ENCODE measurements at regions not wholly inside any gene's neighbourhood (a gene's known extent, or its start where the extent isn't known, plus 50 kb on each side); places are given as distances from the start of the nearest gene placed in this dataset.

DNA sequence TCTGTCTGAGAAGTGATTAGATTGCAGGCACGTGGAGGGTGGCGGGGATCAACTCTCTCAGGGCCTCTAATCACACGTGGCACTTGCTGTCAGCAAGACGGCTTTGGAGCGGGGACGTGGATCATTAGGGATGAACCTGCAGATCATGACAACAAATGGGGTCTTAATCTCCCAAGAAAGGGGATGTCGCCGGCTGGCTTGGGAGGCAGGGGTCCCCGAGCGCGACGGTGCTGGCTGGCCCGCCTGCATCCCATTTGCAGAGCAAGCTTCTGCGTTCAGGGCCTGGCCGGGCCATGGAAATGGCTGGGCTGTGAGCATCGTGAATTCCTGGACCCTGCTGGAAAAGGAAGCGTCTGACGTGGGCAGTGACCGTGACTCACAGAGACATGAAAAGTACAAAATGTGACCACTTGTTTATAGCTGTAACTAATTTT lies 85.1 kb upstream of the SHOX start:
- Histone ChIP-seq H3K9ac (ENCODE audit: low read length) (no peak overlapping the region), H3K36me3 (ENCODE audit: control insufficient read depth in 1 of 2, insufficient read depth in 2 of 2, low read length in 2 of 2) (no peaks in the 10 kb centered on the region), H3K9me2 (ENCODE audit: insufficient read depth) (no peaks in the 10 kb centered on the region), H3K9me3 (ENCODE audit: control insufficient read depth in 1 of 2, insufficient read depth in 1 of 2, low read depth in 1 of 2, low read length in 2 of 2) (no peaks in the 10 kb centered on the region), H3K79me2 (ENCODE audit: insufficient read depth, low read length) (no peaks in the 10 kb centered on the region), H3K4me1 (ENCODE audit: control insufficient read depth in 1 of 2, insufficient read depth in 2 of 2, low read length in 2 of 2) (no peaks in the 10 kb centered on the region), H3K27me3 (ENCODE audit: insufficient read depth, low read length) (no peaks in the 10 kb centered on the region), H4K20me1 (ENCODE audit: insufficient read depth) (no peaks in the 10 kb centered on the region), H3K27ac (ENCODE audit: low read depth, low read length) (no peak overlapping the region), H3K4me3 (replicated peaks in 1 of 2; ENCODE audit: low read depth in 1 of 2, low read length in 2 of 2) (no peak overlapping the region), H2AFZ (ENCODE audit: low read depth, low read length, poor library complexity, severe bottlenecking) (no peak overlapping the region), H3K4me2 (ENCODE audit: low read length) (no peak overlapping the region)
- intact Hi-C loops (cut with micrococcal nuclease), result no loop called here
- DNase-seq (ENCODE audit: low read depth, low spot score), result no peak
- no peak for ATAC-seq
- ChIA-PET CTCF (no interaction called here), POLR2A (no interaction called here), RAD21 (ENCODE audit: low non-redundant PET in 1 of 2, low total read pairs in 2 of 2, uncharacterized antibody in 2 of 2, unreplicated experiment in 2 of 2) (no interaction called here)
- TF ChIP-seq CEBPB (IDR thresholded peaks at IDR 0.05; ENCODE audit: low read depth), result no peak
- no peak for TF ChIP-seq REST (IDR thresholded peaks at IDR 0.05; ENCODE audit: low read depth)
- TF ChIP-seq JUND (IDR thresholded peaks at IDR 0.05), result no peak
- TF ChIP-seq, protein P1, sequence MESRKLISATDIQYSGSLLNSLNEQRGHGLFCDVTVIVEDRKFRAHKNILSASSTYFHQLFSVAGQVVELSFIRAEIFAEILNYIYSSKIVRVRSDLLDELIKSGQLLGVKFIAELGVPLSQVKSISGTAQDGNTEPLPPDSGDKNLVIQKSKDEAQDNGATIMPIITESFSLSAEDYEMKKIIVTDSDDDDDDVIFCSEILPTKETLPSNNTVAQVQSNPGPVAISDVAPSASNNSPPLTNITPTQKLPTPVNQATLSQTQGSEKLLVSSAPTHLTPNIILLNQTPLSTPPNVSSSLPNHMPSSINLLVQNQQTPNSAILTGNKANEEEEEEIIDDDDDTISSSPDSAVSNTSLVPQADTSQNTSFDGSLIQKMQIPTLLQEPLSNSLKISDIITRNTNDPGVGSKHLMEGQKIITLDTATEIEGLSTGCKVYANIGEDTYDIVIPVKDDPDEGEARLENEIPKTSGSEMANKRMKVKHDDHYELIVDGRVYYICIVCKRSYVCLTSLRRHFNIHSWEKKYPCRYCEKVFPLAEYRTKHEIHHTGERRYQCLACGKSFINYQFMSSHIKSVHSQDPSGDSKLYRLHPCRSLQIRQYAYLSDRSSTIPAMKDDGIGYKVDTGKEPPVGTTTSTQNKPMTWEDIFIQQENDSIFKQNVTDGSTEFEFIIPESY (IDR thresholded peaks at IDR 0.05; ENCODE audit: extremely low read depth, insufficient replicate concordance, low read length), result no peak
- no peak for TF ChIP-seq SIN3A (IDR thresholded peaks at IDR 0.05; ENCODE audit: low read depth)
- no peak for TF ChIP-seq POLR2AphosphoS5 (IDR thresholded peaks at IDR 0.05; ENCODE audit: low read depth, low read length)
- no peak for TF ChIP-seq CTCF (IDR thresholded peaks at IDR 0.05 in 2 of 3, conservative IDR thresholded peaks at IDR 0.05 in 1 of 3; ENCODE audit: borderline replicate concordance in 1 of 3, insufficient read depth in 1 of 3, low read depth in 2 of 3, low read length in 2 of 3)
- no peak for TF ChIP-seq EGR1 (IDR thresholded peaks at IDR 0.05; ENCODE audit: low read depth)
- TF ChIP-seq, protein P2, sequence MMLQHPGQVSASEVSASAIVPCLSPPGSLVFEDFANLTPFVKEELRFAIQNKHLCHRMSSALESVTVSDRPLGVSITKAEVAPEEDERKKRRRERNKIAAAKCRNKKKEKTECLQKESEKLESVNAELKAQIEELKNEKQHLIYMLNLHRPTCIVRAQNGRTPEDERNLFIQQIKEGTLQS (IDR thresholded peaks at IDR 0.05), result no peak
- no peak for TF ChIP-seq TCF7L2 (IDR thresholded peaks at IDR 0.05; ENCODE audit: borderline replicate concordance, extremely low read depth, insufficient read depth, insufficient read length)
- no peak for TF ChIP-seq ZNF274 (IDR thresholded peaks at IDR 0.05; ENCODE audit: low read depth, low read length)
- no peak for TF ChIP-seq POLR2A (IDR thresholded peaks at IDR 0.05; ENCODE audit: borderline replicate concordance, extremely low read depth, insufficient read depth, insufficient read length)
- no peak for TF ChIP-seq ZFX (IDR thresholded peaks at IDR 0.05)
- no peak for TF ChIP-seq ELF1 (IDR thresholded peaks at IDR 0.05; ENCODE audit: borderline replicate concordance, low read depth)
- TF ChIP-seq EZH2 (IDR thresholded peaks at IDR 0.05), result no peak
- no peak for TF ChIP-seq FOSL1 (IDR thresholded peaks at IDR 0.05; ENCODE audit: low read depth)
- TF ChIP-seq SRF (IDR thresholded peaks at IDR 0.05; ENCODE audit: low read depth), result no peak
- TF ChIP-seq CBX3 (IDR thresholded peaks at IDR 0.05; ENCODE audit: low read depth), result no peak
- no peak for TF ChIP-seq RAD21 (IDR thresholded peaks at IDR 0.05; ENCODE audit: low read depth)
- no peak for TF ChIP-seq YY1 (IDR thresholded peaks at IDR 0.05; ENCODE audit: extremely low read depth, insufficient replicate concordance, low read depth, low read length)
- BruUV-seq (replicated peaks), result no TSS peak
